ENCODE measurements at regions not wholly inside any gene's neighbourhood (a gene's known extent, or its start where the extent isn't known, plus 50 kb on each side); places are given as distances from the start of the nearest gene placed in this dataset.
"Not testable (repeated sequence)": the region's sequence is repeated elsewhere in the genome, so short reads cannot be mapped to it uniquely, and the experiment has no call there.

- Histone ChIP-seq H3K9me3 (ENCODE audit: control insufficient read depth, low read length) (peaks cover 4% of the 10 kb centered on the region), H3K4me1 (ENCODE audit: control insufficient read depth in 1 of 2, insufficient read depth in 2 of 2, low read length in 2 of 2) (no peaks in the 10 kb centered on the region), H3K4me3 (ENCODE audit: low read length in 2 of 2) (no peak overlapping the region), H3K27me3 (ENCODE audit: control insufficient read depth in 1 of 2, insufficient read depth in 2 of 2, low read length in 1 of 2) (no peaks in the 10 kb centered on the region), H3K36me3 (ENCODE audit: control insufficient read depth in 1 of 2, insufficient read depth in 2 of 2, low read length in 1 of 2) (no peaks in the 10 kb centered on the region), H3K27ac (ENCODE audit: low read depth in 1 of 2, low read length in 2 of 2) (no peak overlapping the region)
- 97 to 98% methylated on average over 5 of the region's 5 CpGs for WGBS, 2 donors
- DNase-seq = no peak
- ATAC-seq (ENCODE audit: low FRiP score) = no peak
- intact Hi-C loops (cut with DNase I) = no loop called here
These were observed 1342.6 kb upstream of the GJE1 start for GRCh38 chr6:140790109-140790508.

GRCh38 chr6:140789466-140789865, 1343.3 kb upstream of the GJE1 start:
- no peak for ATAC-seq (ENCODE audit: low FRiP score)
- Histone ChIP-seq H3K4me1 (ENCODE audit: control insufficient read depth in 1 of 2, insufficient read depth in 2 of 2, low read length in 2 of 2) (peaks cover 0 to 2% of the 10 kb centered on the region in 2 donors), H3K27ac (ENCODE audit: low read depth in 1 of 2, low read length in 2 of 2) (no peak overlapping the region), H3K27me3 (ENCODE audit: control insufficient read depth in 1 of 2, insufficient read depth in 2 of 2, low read length in 1 of 2) (no peaks in the 10 kb centered on the region), H3K4me3 (ENCODE audit: low read length in 2 of 2) (no peak overlapping the region), H3K36me3 (ENCODE audit: control insufficient read depth in 1 of 2, insufficient read depth in 2 of 2, low read length in 1 of 2) (no peaks in the 10 kb centered on the region), H3K9me3 (ENCODE audit: control insufficient read depth, low read length) (peaks cover 4% of the 10 kb centered on the region)
- intact Hi-C loops (cut with DNase I) = no loop called here
- 92 to 93% methylated on average over 1 of the region's 1 CpG for WGBS, 2 donors
- no peak for DNase-seq

- ATAC-seq (ENCODE audit: low FRiP score) (no peak), DNase-seq (no peak)
- H3K9me3 ChIP-seq (ENCODE audit: control insufficient read depth, low read length) = no peaks in the 10 kb centered on the region
- H3K36me3 ChIP-seq (ENCODE audit: control insufficient read depth in 1 of 2, insufficient read depth in 2 of 2, low read length in 1 of 2) = no peaks in the 10 kb centered on the region
- 44 to 48% methylated on average over 1 of the region's 1 CpG for WGBS, 2 donors
- H3K4me1 ChIP-seq (ENCODE audit: control insufficient read depth in 1 of 2, insufficient read depth in 2 of 2, low read length in 2 of 2) = peaks cover 0 to 2% of the 10 kb centered on the region in 2 donors
- no peak overlapping the region for H3K4me3 ChIP-seq (ENCODE audit: low read length in 2 of 2)
- no peaks in the 10 kb centered on the region for H3K27me3 ChIP-seq (ENCODE audit: control insufficient read depth in 1 of 2, insufficient read depth in 2 of 2, low read length in 1 of 2)
- H3K27ac ChIP-seq (ENCODE audit: low read depth in 1 of 2, low read length in 2 of 2) = no peak overlapping the region
- intact Hi-C loops (cut with DNase I) = no loop called here
These were observed 1346.8 kb upstream of the GJE1 start for GRCh38 chr6:140785926-140786325.

- Histone ChIP-seq H3K36me3 (ENCODE audit: control insufficient read depth in 1 of 2, insufficient read depth in 2 of 2, low read length in 1 of 2) (no peaks in the 10 kb centered on the region), H3K4me1 (ENCODE audit: control insufficient read depth in 1 of 2, insufficient read depth in 2 of 2, low read length in 2 of 2) (peaks cover 0 to 2% of the 10 kb centered on the region in 2 donors), H3K9me3 (ENCODE audit: control insufficient read depth, low read length) (no peaks in the 10 kb centered on the region), H3K27me3 (ENCODE audit: control insufficient read depth in 1 of 2, insufficient read depth in 2 of 2, low read length in 1 of 2) (no peaks in the 10 kb centered on the region), H3K4me3 (ENCODE audit: low read length in 2 of 2) (no peak overlapping the region), H3K27ac (ENCODE audit: low read depth in 1 of 2, low read length in 2 of 2) (no peak overlapping the region)
- DNase-seq (no peak), ATAC-seq (ENCODE audit: low FRiP score) (no peak)
- WGBS, 2 donors = 39 to 49% methylated on average over 2 of the region's 2 CpGs
- intact Hi-C loops (cut with DNase I) = no loop called here
These were observed 1348.2 kb upstream of the GJE1 start for GRCh38 chr6:140784573-140784972.

- H3K27me3 ChIP-seq (ENCODE audit: control insufficient read depth in 1 of 2, insufficient read depth in 2 of 2, low read length in 1 of 2); intact Hi-C loops (cut with DNase I); H3K4me3 ChIP-seq (ENCODE audit: low read length in 2 of 2); DNase-seq; H3K36me3 ChIP-seq (ENCODE audit: control insufficient read depth in 1 of 2, insufficient read depth in 2 of 2, low read length in 1 of 2); ATAC-seq (ENCODE audit: low FRiP score); H3K9me3 ChIP-seq (ENCODE audit: control insufficient read depth, low read length); H3K4me1 ChIP-seq (ENCODE audit: control insufficient read depth in 1 of 2, insufficient read depth in 2 of 2, low read length in 2 of 2); H3K27ac ChIP-seq (ENCODE audit: low read depth in 1 of 2, low read length in 2 of 2): not testable (repeated sequence)
- 92 to 94% methylated on average over 2 of the region's 2 CpGs for WGBS, 2 donors
These were observed 1349.2 kb upstream of the GJE1 start for GRCh38 chr6:140783504-140783903.

GRCh38 chr6:140782941-140783340, 1349.8 kb upstream of the GJE1 start:
- Histone ChIP-seq H3K4me1 (ENCODE audit: control insufficient read depth in 1 of 2, insufficient read depth in 2 of 2, low read length in 2 of 2) (peaks cover 0 to 2% of the 10 kb centered on the region in 2 donors), H3K27ac (ENCODE audit: low read depth in 1 of 2, low read length in 2 of 2) (no peak overlapping the region), H3K27me3 (ENCODE audit: control insufficient read depth in 1 of 2, insufficient read depth in 2 of 2, low read length in 1 of 2) (no peaks in the 10 kb centered on the region), H3K9me3 (ENCODE audit: control insufficient read depth, low read length) (no peaks in the 10 kb centered on the region), H3K4me3 (ENCODE audit: low read length in 2 of 2) (no peak overlapping the region), H3K36me3 (ENCODE audit: control insufficient read depth in 1 of 2, insufficient read depth in 2 of 2, low read length in 1 of 2) (no peaks in the 10 kb centered on the region)
- WGBS, 2 donors = 84 to 85% methylated on average over 1 of the region's 1 CpG
- DNase-seq = no peak
- no peak for ATAC-seq (ENCODE audit: low FRiP score)
- intact Hi-C loops (cut with DNase I) = no loop called here

- Histone ChIP-seq H3K27me3 (ENCODE audit: control insufficient read depth in 1 of 2, insufficient read depth in 2 of 2, low read length in 1 of 2) (no peaks in the 10 kb centered on the region), H3K36me3 (ENCODE audit: control insufficient read depth in 1 of 2, insufficient read depth in 2 of 2, low read length in 1 of 2) (no peaks in the 10 kb centered on the region), H3K4me3 (ENCODE audit: low read length in 2 of 2) (no peak overlapping the region), H3K9me3 (ENCODE audit: control insufficient read depth, low read length) (no peaks in the 10 kb centered on the region), H3K4me1 (ENCODE audit: control insufficient read depth in 1 of 2, insufficient read depth in 2 of 2, low read length in 2 of 2) (peaks cover 0 to 2% of the 10 kb centered on the region in 2 donors), H3K27ac (ENCODE audit: low read depth in 1 of 2, low read length in 2 of 2) (no peak overlapping the region)
- WGBS, 2 donors = 74 to 93% methylated on average over 5 of the region's 5 CpGs
- intact Hi-C loops (cut with DNase I) = no loop called here
- ATAC-seq (ENCODE audit: low FRiP score) (no peak), DNase-seq (no peak)
These were observed 1352.6 kb upstream of the GJE1 start for GRCh38 chr6:140779991-140780596.

- DNase-seq (no peak), ATAC-seq (ENCODE audit: low FRiP score) (no peak)
- H3K27me3 ChIP-seq (ENCODE audit: control insufficient read depth in 1 of 2, insufficient read depth in 2 of 2, low read length in 1 of 2) = no peaks in the 10 kb centered on the region
- no peak overlapping the region for H3K27ac ChIP-seq (ENCODE audit: low read depth in 1 of 2, low read length in 2 of 2)
- no peaks in the 10 kb centered on the region for H3K4me1 ChIP-seq (ENCODE audit: control insufficient read depth in 1 of 2, insufficient read depth in 2 of 2, low read length in 2 of 2)
- WGBS, 2 donors = 78 to 90% methylated on average over 2 of the region's 2 CpGs
- H3K9me3 ChIP-seq (ENCODE audit: control insufficient read depth, low read length) = no peaks in the 10 kb centered on the region
- intact Hi-C loops (cut with DNase I) = no loop called here
- no peaks in the 10 kb centered on the region for H3K36me3 ChIP-seq (ENCODE audit: control insufficient read depth in 1 of 2, insufficient read depth in 2 of 2, low read length in 1 of 2)
- H3K4me3 ChIP-seq (ENCODE audit: low read length in 2 of 2) = no peak overlapping the region
These were observed 1353.4 kb upstream of the GJE1 start for GRCh38 chr6:140779341-140779740.

GRCh38 chr6:140777780-140778179, 1354.9 kb upstream of the GJE1 start:
- Histone ChIP-seq H3K27ac (ENCODE audit: low read depth in 1 of 2, low read length in 2 of 2) (no peak overlapping the region), H3K4me1 (ENCODE audit: control insufficient read depth in 1 of 2, insufficient read depth in 2 of 2, low read length in 2 of 2) (peaks cover 0 to 2% of the 10 kb centered on the region in 2 donors), H3K9me3 (ENCODE audit: control insufficient read depth, low read length) (no peaks in the 10 kb centered on the region), H3K36me3 (ENCODE audit: control insufficient read depth in 1 of 2, insufficient read depth in 2 of 2, low read length in 1 of 2) (no peaks in the 10 kb centered on the region), H3K4me3 (ENCODE audit: low read length in 2 of 2) (no peak overlapping the region), H3K27me3 (ENCODE audit: control insufficient read depth in 1 of 2, insufficient read depth in 2 of 2, low read length in 1 of 2) (no peaks in the 10 kb centered on the region)
- intact Hi-C loops (cut with DNase I) = no loop called here
- ATAC-seq (ENCODE audit: low FRiP score) (no peak), DNase-seq (no peak)
- 92 to 93% methylated on average over 4 of the region's 4 CpGs for WGBS, 2 donors
